Activated CD8-positive, alpha-beta T cell treated with anti-CD3 and anti-CD28 coated beads for 36 hours (primary cell): ENCODE measurements at regions not wholly inside any gene's neighbourhood (a gene's known extent, or its start where the extent isn't known, plus 50 kb on each side); places are given as distances from the start of the nearest gene placed in this dataset.
"Not testable (repeated sequence)": the region's sequence is repeated elsewhere in the genome, so short reads cannot be mapped to it uniquely, and the experiment has no call there.

Experiments used
- ATAC-seq: fragments of 200-7000 bp; cut with Tn5 transposase; one replicate; pipeline ENCODE4 v1.10.0; 2021; ENCODE audit warnings: mild to moderate bottlenecking, moderate library complexity
- CTCF ChIA-PET: fragments of 350-600 bp; sonication (Branson Sonifier 250); formaldehyde crosslinking; loops from one replicate; lab custom pipeline; 2021; ENCODE audit warnings: antibody characterized with exemption; lab: Charles Lee
- POLR2A ChIA-PET: fragments of 350-600 bp; sonication (Branson Sonifier 250); formaldehyde crosslinking; loops from one replicate; lab custom pipeline; 2021; ENCODE audit warnings: antibody characterized with exemption; lab: Charles Lee
- DNase-seq: peaks from one replicate; pipeline ENCODE4 v3.0.0-alpha.2; 2020
- H3K27ac Mint-ChIP-seq: one replicate; pipeline ENCODE4 v1.8.0; 2021; ENCODE audit warnings: mild to moderate bottlenecking, mixed read lengths
- H3K27me3 Mint-ChIP-seq: one replicate; pipeline ENCODE4 v1.8.0; 2021; ENCODE audit warnings: mixed read lengths
- H3K36me3 Mint-ChIP-seq: one replicate; pipeline ENCODE4 v1.8.0; 2021; ENCODE audit warnings: low read depth, mixed read lengths
- H3K4me1 Mint-ChIP-seq: one replicate; pipeline ENCODE4 v1.8.0; 2021; ENCODE audit warnings: low read depth, mixed read lengths
- H3K4me3 Mint-ChIP-seq: one replicate; pipeline ENCODE4 v1.8.0; 2021; ENCODE audit warnings: mild to moderate bottlenecking, moderate library complexity, mixed read lengths
- H3K9me3 Mint-ChIP-seq: one replicate; pipeline ENCODE4 v1.8.0; 2021; ENCODE audit warnings: mixed read lengths
- intact Hi-C: fragments of 100-400 bp; cut with micrococcal nuclease; formaldehyde crosslinking; loops from one replicate; pipeline ENCODE4 v1.10.0; 2022
- TF ChIP-seq, protein P1 (sequence below): fragments of 200-600 bp; IDR thresholded peaks from one replicate; pipeline ENCODE4 v1.8.0; 2022; ENCODE audit warnings: antibody characterized with exemption, mild to moderate bottlenecking

DNA sequence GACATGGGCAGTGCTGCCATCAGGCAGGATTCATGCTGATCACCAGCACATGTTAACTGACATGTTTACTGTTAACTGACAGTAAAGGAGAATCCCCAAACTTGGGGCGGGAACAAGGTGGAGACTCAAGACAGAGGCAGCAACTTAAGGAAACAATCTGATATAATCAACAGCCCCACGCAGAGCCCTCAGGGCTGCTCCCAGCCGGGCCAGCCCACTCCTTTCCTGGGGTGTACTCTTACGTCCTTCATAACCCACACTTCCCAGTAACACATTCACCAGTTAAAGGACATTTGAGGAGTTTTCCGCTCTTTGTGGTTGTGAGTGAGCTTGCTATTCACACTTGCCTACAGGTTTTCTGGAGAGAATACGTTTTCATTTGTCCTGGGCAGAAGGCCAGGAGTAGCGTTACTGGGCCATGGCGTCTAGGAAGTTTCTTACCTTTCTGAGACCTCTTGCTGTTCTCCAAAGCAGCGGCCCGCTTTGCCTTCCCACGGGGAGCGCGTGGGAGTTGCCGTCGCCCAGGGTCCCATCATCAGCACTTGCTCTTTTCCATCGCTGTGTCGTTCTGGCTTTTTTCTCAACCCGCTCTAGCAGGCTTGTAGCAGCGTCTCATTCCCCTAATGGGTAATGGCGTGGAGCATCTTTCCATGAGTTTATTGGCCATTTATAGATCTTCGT lies 56.4 kb downstream of the FOXF2 start:
- Mint-ChIP-seq H3K4me3 (no peak overlapping the region), H3K4me1 (no peaks in the 10 kb centered on the region), H3K9me3 (peaks cover 4% of the 10 kb centered on the region), H3K27ac (no peak overlapping the region), H3K36me3 (no peaks in the 10 kb centered on the region), H3K27me3 (peaks cover 22% of the 10 kb centered on the region)
- ChIA-PET POLR2A (interaction anchor here (0.7 kb wide), 1 partner anchor 52 kb away, joined by 3 read pairs; no protein-coding TSS in a partner anchor), CTCF (interaction anchor here (1.9 kb wide), 1 partner anchor 9 kb away, joined by 6 read pairs; no protein-coding TSS in a partner anchor)
- intact Hi-C loops, result no loop called here
- ATAC-seq (no peak), DNase-seq (no peak)
- TF ChIP-seq, protein P1, sequence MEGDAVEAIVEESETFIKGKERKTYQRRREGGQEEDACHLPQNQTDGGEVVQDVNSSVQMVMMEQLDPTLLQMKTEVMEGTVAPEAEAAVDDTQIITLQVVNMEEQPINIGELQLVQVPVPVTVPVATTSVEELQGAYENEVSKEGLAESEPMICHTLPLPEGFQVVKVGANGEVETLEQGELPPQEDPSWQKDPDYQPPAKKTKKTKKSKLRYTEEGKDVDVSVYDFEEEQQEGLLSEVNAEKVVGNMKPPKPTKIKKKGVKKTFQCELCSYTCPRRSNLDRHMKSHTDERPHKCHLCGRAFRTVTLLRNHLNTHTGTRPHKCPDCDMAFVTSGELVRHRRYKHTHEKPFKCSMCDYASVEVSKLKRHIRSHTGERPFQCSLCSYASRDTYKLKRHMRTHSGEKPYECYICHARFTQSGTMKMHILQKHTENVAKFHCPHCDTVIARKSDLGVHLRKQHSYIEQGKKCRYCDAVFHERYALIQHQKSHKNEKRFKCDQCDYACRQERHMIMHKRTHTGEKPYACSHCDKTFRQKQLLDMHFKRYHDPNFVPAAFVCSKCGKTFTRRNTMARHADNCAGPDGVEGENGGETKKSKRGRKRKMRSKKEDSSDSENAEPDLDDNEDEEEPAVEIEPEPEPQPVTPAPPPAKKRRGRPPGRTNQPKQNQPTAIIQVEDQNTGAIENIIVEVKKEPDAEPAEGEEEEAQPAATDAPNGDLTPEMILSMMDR, result no peak

DNA sequence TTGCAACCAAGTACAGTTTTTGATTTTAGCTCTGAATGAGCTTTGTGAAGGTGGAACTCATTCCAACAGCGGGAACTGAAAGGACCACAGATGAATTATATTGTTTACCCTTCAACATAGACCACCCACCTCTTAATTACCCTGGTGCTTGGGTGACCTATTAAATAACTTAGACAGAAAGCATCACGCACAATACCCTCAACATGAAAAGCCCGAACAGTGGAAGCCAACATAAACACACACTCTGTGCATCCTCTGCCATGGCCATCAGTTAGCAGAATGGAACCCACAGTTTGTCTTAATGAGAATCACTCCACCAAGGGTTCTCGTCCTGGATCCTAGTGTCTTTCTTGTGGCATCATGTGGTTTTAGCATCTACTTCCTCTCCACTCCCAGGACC lies 60.5 kb downstream of the FOXF2 start:
- peaks cover 7% of the 10 kb centered on the region for H3K9me3 Mint-ChIP-seq
- no peaks in the 10 kb centered on the region for H3K36me3 Mint-ChIP-seq
- ATAC-seq, result no peak
- no peaks in the 10 kb centered on the region for H3K4me1 Mint-ChIP-seq
- H3K27me3 Mint-ChIP-seq, result peaks cover 23% of the 10 kb centered on the region
- H3K4me3 Mint-ChIP-seq, result no peak overlapping the region
- TF ChIP-seq, protein P1, result no peak
- H3K27ac Mint-ChIP-seq, result no peak overlapping the region
- POLR2A ChIA-PET, result interaction anchor here (0.6 kb wide), 1 partner anchor 462 kb away, joined by 3 read pairs; no protein-coding TSS in a partner anchor
- DNase-seq, result no peak
- intact Hi-C loops, result no loop called here
- CTCF ChIA-PET, result interaction anchor here (0.9 to 1.2 kb wide), 3 partner anchors 11 to 53 kb away, joined by 3 to 5 read pairs (median 4); no protein-coding TSS in a partner anchor

DNA sequence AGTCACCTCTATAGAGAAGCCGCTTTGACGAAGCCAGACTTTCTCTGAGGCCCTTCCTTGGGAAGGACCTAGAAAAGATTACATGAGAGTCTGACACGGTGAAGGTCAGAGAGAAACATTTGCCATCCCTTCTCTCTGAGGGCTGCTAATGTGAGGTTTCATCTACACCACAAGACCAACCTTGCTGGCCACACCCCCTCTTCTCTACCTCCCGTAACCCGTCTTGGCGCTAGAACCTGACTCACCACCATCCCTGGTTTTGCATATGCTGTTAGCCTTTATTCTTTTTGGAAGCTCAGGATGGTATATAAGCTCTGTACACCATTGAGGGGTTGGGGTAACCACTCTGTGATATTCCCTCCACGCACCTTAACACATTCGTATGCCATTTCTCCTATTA lies 63.6 kb downstream of the FOXF2 start:
- intact Hi-C loops, result no loop called here
- H3K36me3 Mint-ChIP-seq, result no peaks in the 10 kb centered on the region

DNA sequence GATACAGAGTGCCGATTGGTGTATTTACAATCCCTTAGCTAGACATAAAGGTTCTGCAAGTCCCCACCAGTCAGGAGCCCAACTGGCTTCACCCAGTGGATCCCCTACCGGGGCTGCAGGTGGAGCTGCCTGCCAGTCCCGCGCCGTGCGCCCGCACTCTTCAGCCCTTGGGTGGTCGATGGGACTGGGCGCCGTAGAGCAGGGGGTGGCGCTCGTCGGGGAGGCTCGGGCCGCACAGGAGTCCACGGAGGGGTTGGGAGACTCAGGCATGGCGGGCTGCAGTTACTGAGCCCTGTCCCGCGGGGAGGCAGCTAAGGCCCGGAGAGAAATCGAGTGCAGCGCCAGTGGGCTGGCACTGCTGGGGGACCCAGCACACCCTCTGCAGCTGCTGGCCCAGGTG lies 67.4 kb downstream of the FOXF2 start:
- H3K27ac Mint-ChIP-seq, H3K4me3 Mint-ChIP-seq, H3K4me1 Mint-ChIP-seq, H3K9me3 Mint-ChIP-seq, CTCF ChIA-PET, POLR2A ChIA-PET, DNase-seq, H3K36me3 Mint-ChIP-seq, ATAC-seq, intact Hi-C loops: not testable (repeated sequence)
- H3K27me3 Mint-ChIP-seq, result peaks cover 11% of the 10 kb centered on the region

More for the DNA sequence above, 63.6 kb downstream of the FOXF2 start:
- Mint-ChIP-seq H3K4me3 (no peak overlapping the region), H3K27ac (no peak overlapping the region), H3K4me1 (no peaks in the 10 kb centered on the region), H3K27me3 (peaks cover 20% of the 10 kb centered on the region), H3K9me3 (peaks cover 7% of the 10 kb centered on the region)
- ChIA-PET CTCF (no interaction called here), POLR2A (no interaction called here)
- ATAC-seq, result no peak
- DNase-seq, result no peak
- TF ChIP-seq, protein P1, result no peak

DNA sequence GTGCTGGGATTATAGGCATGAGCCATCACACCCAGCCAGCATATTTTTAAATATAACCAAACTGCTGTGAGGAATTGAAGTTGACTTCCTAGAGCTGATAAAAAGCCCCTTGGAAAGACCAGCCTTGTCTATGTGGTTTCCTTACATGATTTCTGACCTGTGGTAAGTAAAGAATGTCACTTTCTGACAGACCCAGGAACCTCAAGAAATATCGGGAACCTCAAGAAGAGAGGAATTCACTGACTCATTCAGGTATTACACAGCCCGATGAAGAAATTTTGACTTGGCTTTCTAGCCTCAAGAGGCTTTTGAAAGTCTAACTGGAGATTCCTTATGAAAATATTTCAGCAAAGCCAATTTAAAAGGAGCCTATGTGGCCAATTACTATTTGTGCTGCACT lies 71.8 kb downstream of the FOXF2 start:
- Mint-ChIP-seq H3K27ac (no peak overlapping the region), H3K4me1 (no peaks in the 10 kb centered on the region), H3K9me3 (no peaks in the 10 kb centered on the region), H3K36me3 (no peaks in the 10 kb centered on the region), H3K4me3 (no peak overlapping the region), H3K27me3 (peaks cover 4% of the 10 kb centered on the region)
- TF ChIP-seq, protein P1, result no peak
- ChIA-PET POLR2A (no interaction called here), CTCF (interaction anchor here (1.1 kb wide), 1 partner anchor 11 kb away, joined by 3 read pairs; no protein-coding TSS in a partner anchor)
- ATAC-seq, result no peak
- no peak for DNase-seq
- intact Hi-C loops, result no loop called here
